NCI-H2171 (cell line): ENCODE measurements at regions not wholly inside any gene's neighbourhood (a gene's known extent, or its start where the extent isn't known, plus 50 kb on each side); places are given as distances from the start of the nearest gene placed in this dataset.
A peak's percentile ranks its signal among the peaks of the same experiment; 100 is the strongest.
"Not testable (repeated sequence)": the region's sequence is repeated elsewhere in the genome, so short reads cannot be mapped to it uniquely, and the experiment has no call there.

Experiments used
- DNase-seq: peaks from one replicate; lab custom pipeline; 2025; lab: John Stamatoyannopoulos, UW

DNA sequence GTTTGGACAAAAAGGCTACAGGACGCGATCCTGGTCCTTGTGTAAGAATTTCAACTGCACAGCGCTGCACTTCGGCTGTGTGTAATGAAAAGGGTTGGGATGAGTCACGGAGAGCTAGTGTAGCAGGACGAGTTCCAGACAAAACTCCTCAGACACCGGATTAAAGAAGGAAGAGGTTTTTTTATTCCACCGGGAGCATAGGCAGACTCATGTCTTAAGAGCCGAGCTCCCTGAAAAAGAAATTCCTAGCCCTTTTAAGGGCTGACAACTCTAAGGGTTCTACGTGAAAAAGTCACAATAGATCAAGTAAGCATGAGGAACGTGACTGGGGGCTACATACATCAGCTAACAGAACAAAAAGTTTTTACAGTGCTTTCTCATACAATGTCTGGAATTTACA is 54.8 kb upstream of the FAM90A1 start:
- DNase-seq: not testable (repeated sequence)

DNA sequence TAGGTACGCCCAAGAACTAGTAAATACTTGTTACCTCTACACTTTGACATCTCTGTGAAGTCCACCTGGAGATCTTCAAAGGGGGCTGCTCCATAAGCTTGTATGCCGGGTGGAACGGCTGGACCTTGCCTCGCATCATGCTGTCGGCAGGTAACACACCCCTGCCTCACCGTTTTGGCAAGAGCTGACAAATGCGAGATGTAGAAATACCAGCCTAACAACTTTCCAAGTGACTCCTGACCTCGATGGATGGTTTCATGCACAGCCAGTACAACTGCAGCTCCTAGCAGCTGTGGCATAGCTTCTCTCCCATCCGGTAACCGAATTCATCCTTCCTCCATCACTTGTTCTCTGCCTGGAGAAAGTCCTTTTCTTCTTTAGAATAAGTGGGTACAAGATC is 58.3 kb upstream of the FAM90A1 start:
- DNase-seq: not testable (repeated sequence)

DNA sequence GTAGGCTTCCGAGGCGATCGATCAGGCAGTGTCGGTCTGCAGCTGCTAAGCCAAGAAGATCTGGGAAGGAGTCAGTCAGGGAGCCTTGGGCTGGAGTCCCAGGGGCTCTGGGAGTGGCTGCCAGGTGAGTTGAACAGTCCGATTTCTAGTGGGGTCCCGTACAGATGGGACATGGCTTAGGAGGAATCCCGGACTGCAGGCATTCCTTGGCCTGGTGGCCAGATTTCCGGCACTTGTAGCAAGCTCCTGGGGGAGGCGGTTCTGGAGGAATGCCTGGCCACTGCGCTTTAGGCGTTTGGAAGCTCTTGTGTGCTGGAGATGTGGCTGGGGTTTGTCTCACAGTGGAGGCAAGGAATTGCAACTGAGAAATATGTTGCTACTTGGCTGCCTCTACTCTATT is 64.3 kb upstream of the FAM90A1 start:
- DNase-seq: not testable (repeated sequence)

- not testable (repeated sequence) for DNase-seq
Measured at GRCh38 chr12:8294662-8295061, 67.2 kb upstream of the FAM90A1 start.

- DNase-seq: not testable (repeated sequence)
Measured at GRCh38 chr12:8308611-8309010, 81.2 kb upstream of the FAM90A1 start.

- DNase-seq: not testable (repeated sequence)
Measured at GRCh38 chr12:8315997-8316396, 88.6 kb upstream of the FAM90A1 start.

GRCh38 chr12:8317675-8318074 is 90.3 kb upstream of the FAM90A1 start:
- not testable (repeated sequence) for DNase-seq

- DNase-seq: not testable (repeated sequence)
Measured at GRCh38 chr12:8320251-8320730, 92.9 kb upstream of the FAM90A1 start.

GRCh38 chr12:8320791-8321370 is 93.5 kb upstream of the FAM90A1 start:
- not testable (repeated sequence) for DNase-seq

GRCh38 chr12:8325145-8325839 is 97.9 kb upstream of the FAM90A1 start:
- not testable (repeated sequence) for DNase-seq

DNA sequence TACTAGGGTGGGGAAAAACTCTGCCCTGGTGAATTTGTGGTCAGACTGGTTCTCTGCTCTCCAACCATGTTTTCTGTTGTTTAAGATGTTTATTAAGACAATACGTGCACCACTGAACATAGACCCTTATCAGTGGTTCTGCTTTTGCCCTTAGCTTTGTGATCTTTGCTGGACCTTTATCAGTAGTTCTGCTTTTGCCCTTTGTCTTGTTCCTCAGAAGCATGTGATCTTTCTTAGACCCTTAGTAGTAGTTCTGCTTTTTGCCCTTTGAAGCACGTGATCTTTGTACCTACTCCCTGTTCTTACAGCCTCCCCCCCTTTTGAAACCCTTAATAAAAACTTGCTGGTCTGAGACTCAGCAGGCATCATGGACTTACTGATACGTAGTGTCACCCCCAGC is 101.4 kb upstream of the FAM90A1 start:
- DNase-seq: not testable (repeated sequence)

- not testable (repeated sequence) for DNase-seq
Measured at GRCh38 chr12:8332373-8332772, 105.0 kb upstream of the FAM90A1 start.

DNA sequence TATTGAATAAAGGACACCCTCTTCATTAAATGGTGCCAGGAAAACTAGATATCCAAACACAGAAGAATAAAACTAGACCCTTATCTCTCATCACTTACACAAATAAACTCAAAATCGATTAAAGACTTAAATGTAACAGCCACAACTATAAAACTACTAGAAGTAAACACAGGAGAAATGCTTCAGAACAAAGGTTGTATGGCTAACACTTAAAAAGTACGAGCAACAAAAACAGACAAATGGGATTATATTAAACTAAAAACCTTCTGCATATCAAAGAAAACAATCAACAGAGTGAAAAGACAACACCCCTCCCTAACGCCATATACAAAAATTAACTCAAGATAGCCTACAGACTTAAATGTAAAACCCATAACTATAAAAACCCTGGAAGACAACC is 104.7 kb upstream of the CLEC6A start:
- DNase-seq: not testable (repeated sequence)

DNA sequence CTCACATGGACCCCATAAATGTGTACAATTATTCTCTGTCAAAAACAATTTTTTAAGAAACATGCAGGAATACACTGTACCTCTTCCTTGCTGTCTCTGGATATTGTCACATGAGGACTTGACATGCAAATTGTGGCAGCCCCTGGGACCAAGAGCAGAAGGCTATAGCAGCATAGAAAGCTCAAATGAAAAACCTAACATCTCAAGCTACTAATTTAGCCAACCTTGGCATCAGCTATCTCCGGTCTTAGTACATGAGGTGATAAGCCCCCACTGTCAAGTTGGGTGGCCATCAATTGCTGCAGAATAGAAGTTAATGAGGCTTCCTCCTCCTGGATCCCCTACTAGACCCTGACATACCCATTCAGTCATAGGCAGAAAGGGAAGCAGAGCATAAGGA is 101.0 kb upstream of the CLEC6A start:
- not testable (repeated sequence) for DNase-seq

- DNase-seq: not testable (repeated sequence)
Measured at GRCh38 chr12:8355531-8355930, 100.2 kb upstream of the CLEC6A start.

GRCh38 chr12:8373744-8374143 is 82.0 kb upstream of the CLEC6A start:
- peak; percentile 47 for DNase-seq

- not testable (repeated sequence) for DNase-seq
Measured at GRCh38 chr12:8375122-8375521, 80.6 kb upstream of the CLEC6A start.

- not testable (repeated sequence) for DNase-seq
Measured at GRCh38 chr12:8377756-8378155, 78.0 kb upstream of the CLEC6A start.

DNA sequence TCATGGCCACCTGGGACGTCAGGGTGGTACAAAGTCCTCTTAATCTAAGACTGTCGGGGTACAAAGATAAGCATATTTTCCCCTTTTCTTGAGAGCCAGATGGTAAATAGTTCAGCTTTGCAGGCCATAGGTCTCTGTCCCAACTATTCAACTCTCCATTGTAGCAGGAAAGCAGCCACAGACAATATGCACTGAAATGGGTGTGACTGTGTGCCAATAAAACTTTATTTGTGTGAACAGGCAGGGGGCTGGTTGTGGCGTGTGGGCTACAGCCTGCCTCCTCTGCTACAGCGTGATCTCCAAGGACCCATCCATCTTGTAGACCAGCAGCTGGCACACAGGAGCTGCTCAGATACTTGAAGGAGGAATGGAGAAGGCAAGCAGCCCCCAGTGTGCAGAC is 73.2 kb upstream of the CLEC6A start:
- not testable (repeated sequence) for DNase-seq

GRCh38 chr12:8384686-8385085 is 71.1 kb upstream of the CLEC6A start:
- not testable (repeated sequence) for DNase-seq

DNA sequence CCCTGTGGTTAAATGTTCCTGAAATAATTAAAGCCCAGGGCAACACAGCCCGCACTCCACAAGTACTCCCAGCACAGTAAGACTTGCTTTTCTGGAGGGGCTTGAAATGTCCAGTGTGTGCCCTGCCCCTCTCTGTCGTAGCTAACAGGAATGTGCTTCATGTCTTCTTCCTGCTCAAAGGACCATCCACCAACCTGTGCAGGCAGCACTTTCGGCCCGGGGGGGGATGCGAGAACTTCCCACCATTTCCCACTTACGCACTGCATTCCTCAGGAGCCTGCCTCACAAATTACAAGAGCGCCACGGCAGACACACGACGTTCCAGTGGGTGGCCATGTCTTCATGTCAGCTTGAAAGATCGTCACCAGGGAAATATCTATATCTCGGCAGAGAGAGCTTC is 70.3 kb upstream of the CLEC6A start:
- not testable (repeated sequence) for DNase-seq

DNA sequence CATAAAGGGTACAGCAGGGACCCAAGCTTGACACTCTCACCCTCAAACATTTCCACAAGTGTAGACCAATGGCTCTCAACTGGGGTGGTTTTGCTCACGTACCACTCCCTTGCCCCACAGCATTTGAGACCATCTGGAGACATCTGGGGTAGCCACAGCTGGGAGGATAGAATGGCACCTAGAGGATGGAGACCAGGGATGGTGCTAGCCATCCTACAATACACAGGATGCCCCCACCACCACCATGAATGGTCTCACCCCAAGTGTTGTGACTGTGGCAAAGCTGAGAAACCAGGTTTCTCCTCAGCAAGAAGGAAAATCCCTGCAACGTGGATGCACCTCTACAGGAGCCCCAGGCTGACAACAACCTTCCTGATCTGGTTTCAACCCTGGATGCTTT is 69.1 kb upstream of the CLEC6A start:
- not testable (repeated sequence) for DNase-seq

DNA sequence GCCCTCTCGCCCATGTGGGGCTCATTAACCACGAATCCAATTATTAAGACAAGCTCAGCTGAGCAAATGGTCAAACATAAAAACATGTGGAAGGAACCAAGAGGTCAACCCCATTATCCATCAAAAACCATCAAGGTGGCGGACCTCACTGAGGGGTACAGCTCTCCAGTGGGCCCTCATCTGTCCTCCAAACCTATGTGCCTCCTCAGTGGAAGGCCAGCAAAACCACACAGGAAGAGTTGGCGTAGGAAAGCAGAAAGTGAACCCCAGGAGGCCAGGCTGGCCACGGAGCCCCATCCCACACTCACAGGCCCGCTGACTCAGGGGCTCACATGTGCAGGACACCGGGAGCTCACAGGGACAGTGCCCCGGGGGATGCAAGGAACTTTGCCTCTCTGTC is 66.5 kb upstream of the CLEC6A start:
- not testable (repeated sequence) for DNase-seq
